ENCODE measurements at regions not wholly inside any gene's neighbourhood (a gene's known extent, or its start where the extent isn't known, plus 50 kb on each side); places are given as distances from the start of the nearest gene placed in this dataset.

DNA sequence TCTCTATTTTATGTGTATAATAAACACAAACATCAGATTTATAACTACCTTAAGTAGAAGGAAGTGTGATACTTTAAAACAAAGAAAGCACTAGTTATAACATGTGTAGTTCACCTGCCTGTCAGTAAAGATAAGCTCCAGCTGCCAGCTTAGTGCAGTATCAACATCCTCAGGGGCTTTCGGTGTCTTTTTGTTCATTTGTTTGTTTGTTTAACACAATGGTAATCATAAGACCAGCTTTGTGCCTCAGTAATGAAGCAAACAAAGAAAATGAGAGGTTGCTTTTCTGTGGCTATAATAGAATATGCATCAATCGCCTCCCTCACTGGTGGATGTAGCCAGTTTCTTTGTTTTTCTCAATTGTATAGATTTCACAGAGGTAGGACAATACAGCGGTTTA lies 1499.0 kb upstream of the TMEFF2 start:
- Histone ChIP-seq H3K4me1 (no peaks in the 10 kb centered on the region), H3K36me3 (no peaks in the 10 kb centered on the region), H3K27ac (no peak overlapping the region), H3K27me3 (no peaks in the 10 kb centered on the region), H3K9me3 (no peaks in the 10 kb centered on the region), H3K4me3 (no peak overlapping the region)
- intact Hi-C loops (cut with DNase I): no loop called here
- no peak for DNase-seq
- WGBS, 2 donors: 26 to 69% methylated on average over 3 of the region's 3 CpGs
- TF ChIP-seq POLR2AphosphoS5 (IDR thresholded peaks at IDR 0.05) (no peak), EP300 (IDR thresholded peaks at IDR 0.05) (no peak), POLR2A (IDR thresholded peaks at IDR 0.05) (no peak)
- TF ChIP-seq, protein P1, sequence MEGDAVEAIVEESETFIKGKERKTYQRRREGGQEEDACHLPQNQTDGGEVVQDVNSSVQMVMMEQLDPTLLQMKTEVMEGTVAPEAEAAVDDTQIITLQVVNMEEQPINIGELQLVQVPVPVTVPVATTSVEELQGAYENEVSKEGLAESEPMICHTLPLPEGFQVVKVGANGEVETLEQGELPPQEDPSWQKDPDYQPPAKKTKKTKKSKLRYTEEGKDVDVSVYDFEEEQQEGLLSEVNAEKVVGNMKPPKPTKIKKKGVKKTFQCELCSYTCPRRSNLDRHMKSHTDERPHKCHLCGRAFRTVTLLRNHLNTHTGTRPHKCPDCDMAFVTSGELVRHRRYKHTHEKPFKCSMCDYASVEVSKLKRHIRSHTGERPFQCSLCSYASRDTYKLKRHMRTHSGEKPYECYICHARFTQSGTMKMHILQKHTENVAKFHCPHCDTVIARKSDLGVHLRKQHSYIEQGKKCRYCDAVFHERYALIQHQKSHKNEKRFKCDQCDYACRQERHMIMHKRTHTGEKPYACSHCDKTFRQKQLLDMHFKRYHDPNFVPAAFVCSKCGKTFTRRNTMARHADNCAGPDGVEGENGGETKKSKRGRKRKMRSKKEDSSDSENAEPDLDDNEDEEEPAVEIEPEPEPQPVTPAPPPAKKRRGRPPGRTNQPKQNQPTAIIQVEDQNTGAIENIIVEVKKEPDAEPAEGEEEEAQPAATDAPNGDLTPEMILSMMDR (IDR thresholded peaks at IDR 0.05): no peak

DNA sequence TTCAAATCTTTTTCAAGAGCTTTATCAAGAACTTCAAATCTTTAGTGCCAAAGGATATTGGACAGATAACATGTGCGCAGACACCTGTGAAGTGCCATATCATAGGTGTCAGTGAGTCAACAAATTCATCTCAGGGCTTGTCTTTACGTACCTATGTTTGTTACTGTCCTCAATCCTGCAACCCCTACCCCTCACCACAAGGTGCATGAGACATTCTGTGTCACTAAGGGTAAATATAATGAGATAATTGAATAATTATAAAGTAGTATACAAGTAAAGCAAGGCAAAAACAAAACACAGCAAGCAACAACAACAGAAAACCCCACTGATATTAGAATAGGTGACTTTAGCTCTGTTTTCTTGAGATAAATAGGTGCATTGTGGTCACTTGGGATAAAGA lies 1495.8 kb upstream of the TMEFF2 start:
- H3K27me3 ChIP-seq: no peaks in the 10 kb centered on the region
- no peaks in the 10 kb centered on the region for H3K4me1 ChIP-seq
- intact Hi-C loops (cut with DNase I): no loop called here
- TF ChIP-seq, protein P1 (IDR thresholded peaks at IDR 0.05): no peak
- TF ChIP-seq EP300 (IDR thresholded peaks at IDR 0.05) (no peak), POLR2AphosphoS5 (IDR thresholded peaks at IDR 0.05) (no peak), POLR2A (IDR thresholded peaks at IDR 0.05) (no peak)
- no peaks in the 10 kb centered on the region for H3K9me3 ChIP-seq
- H3K27ac ChIP-seq: no peak overlapping the region
- no peak for DNase-seq
- WGBS, 2 donors: 82 to 89% methylated on average over 2 of the region's 2 CpGs
- H3K36me3 ChIP-seq: no peaks in the 10 kb centered on the region
- no peak overlapping the region for H3K4me3 ChIP-seq

DNA sequence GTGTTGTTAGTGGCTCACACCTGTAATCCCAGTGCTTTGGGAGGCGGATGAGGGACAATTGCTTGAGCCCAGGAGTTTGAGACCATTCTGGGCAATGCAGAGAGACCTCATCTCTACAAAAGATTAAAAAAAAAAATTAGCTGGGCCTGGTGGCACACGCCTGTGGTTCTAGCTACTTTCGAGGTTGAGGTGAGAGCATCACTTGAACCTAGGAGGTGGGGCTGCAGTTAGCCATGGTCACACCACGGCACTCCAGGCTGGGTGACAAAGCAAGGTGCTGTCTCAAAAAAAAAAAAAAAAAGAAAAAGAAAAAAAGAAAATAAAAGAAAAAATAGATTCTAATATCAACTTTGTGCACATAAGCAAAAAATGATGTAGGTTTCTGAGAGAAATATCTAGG lies 1492.5 kb upstream of the TMEFF2 start:
- 87 to 91% methylated on average over 4 of the region's 4 CpGs for WGBS, 2 donors
- no peaks in the 10 kb centered on the region for H3K36me3 ChIP-seq
- no peaks in the 10 kb centered on the region for H3K4me1 ChIP-seq
- no peak overlapping the region for H3K4me3 ChIP-seq
- no peaks in the 10 kb centered on the region for H3K9me3 ChIP-seq
- H3K27ac ChIP-seq: no peak overlapping the region
- TF ChIP-seq POLR2A (IDR thresholded peaks at IDR 0.05): no peak
- TF ChIP-seq EP300 (IDR thresholded peaks at IDR 0.05): no peak
- TF ChIP-seq, protein P1 (IDR thresholded peaks at IDR 0.05): no peak
- no peak for TF ChIP-seq POLR2AphosphoS5 (IDR thresholded peaks at IDR 0.05)
- no peak for DNase-seq
- H3K27me3 ChIP-seq: no peaks in the 10 kb centered on the region
- intact Hi-C loops (cut with DNase I): no loop called here

DNA sequence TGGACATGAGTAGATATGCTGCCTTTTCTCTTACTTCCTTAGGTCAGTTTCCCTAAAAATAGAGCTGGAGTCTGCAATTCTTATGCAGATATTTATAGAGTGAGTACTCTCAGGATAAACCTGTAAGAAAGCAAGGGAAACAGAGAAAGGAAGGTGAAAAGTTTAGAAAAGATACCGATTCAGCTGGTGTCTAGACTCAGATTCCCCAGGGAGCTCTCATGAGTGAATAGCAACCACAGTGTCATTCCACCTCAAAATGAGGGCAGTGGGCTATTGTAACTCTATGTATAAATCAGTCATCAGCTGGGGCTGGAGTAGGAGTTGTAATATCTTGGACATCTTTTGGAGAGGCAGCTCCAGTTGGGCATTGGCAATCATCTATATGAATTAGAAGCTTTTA lies 1485.1 kb upstream of the TMEFF2 start:
- H3K4me3 ChIP-seq: no peak overlapping the region
- DNase-seq: no peak
- intact Hi-C loops (cut with DNase I): no loop called here
- WGBS, 2 donors: 72 to 88% methylated on average over 1 of the region's 1 CpG
- TF ChIP-seq EP300 (IDR thresholded peaks at IDR 0.05) (no peak), POLR2AphosphoS5 (IDR thresholded peaks at IDR 0.05) (no peak)
- H3K27ac ChIP-seq: no peak overlapping the region
- no peaks in the 10 kb centered on the region for H3K27me3 ChIP-seq
- no peaks in the 10 kb centered on the region for H3K9me3 ChIP-seq
- no peaks in the 10 kb centered on the region for H3K4me1 ChIP-seq
- H3K36me3 ChIP-seq: no peaks in the 10 kb centered on the region

DNA sequence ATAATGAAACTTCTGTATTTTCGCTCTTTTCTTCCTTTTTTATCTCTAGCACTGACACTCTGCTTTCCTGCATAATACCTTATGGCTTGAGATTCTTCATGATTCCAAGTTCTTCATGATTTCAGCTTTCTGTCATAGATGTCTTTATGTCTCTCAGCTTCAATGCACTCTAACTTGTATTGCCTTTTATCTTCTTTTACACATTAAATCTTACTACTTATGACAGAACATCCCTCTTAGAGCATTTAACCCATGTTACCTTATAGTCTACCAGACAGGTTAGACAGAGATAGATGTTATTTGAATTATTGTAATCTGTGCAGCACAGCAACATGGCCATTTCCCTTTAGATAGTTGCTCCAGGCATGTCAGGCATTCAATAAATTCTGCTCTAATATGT lies 1475.7 kb upstream of the TMEFF2 start:
- TF ChIP-seq POLR2A (IDR thresholded peaks at IDR 0.05) (no peak), POLR2AphosphoS5 (IDR thresholded peaks at IDR 0.05) (no peak), EP300 (IDR thresholded peaks at IDR 0.05) (no peak)
- TF ChIP-seq, protein P1 (IDR thresholded peaks at IDR 0.05): no peak
- 86 to 97% methylated on average over 1 of the region's 1 CpG for WGBS, 2 donors

More for the DNA sequence above, 1475.7 kb upstream of the TMEFF2 start:
- no peak overlapping the region for H3K4me3 ChIP-seq
- H3K4me1 ChIP-seq: no peaks in the 10 kb centered on the region
- H3K27ac ChIP-seq: no peak overlapping the region
- intact Hi-C loops (cut with DNase I): no loop called here
- DNase-seq: no peak
- no peaks in the 10 kb centered on the region for H3K36me3 ChIP-seq
- no peaks in the 10 kb centered on the region for H3K27me3 ChIP-seq
- no peaks in the 10 kb centered on the region for H3K9me3 ChIP-seq

Data from sigmoid colon (tissue), 6 donors.